HG03108 (cell line): ENCODE measurements at regions not wholly inside any gene's neighbourhood (a gene's known extent, or its start where the extent isn't known, plus 50 kb on each side); places are given as distances from the start of the nearest gene placed in this dataset.

Experiments
- ATAC-seq: cut with Tn5 transposase; IDR thresholded peaks from one replicate; pipeline ENCODE4 v1.9.1; 2021; ENCODE audit warnings: moderate library complexity; ENCODE audit not compliant: unreplicated experiment

- no peak for ATAC-seq
Observed at GRCh38 chr13:74683411-74683810, 549.2 kb upstream of the KLF12 start.

DNA sequence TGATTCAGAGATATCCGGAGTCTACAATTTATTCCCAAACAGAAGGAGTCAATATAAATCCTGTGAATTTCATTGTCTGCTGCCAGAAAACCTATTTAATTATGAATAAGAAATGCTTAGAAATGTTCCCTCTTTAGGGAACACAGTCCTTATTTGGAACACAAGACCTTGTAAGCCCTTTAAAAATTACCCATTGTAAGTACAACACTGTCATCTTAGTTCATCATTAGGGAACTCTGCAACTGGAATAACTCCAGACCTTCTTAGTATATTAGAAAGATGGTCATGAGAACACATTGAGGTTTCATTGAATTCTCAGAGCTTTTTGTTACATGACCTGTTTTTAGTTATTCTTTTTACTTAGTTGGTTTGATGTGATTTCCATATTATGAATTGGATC, 548.5 kb upstream of the KLF12 start:
- no peak for ATAC-seq

GRCh38 chr13:74681891-74682290, 547.7 kb upstream of the KLF12 start:
- no peak for ATAC-seq

- ATAC-seq = no peak
Observed at GRCh38 chr13:74678308-74678965, 544.2 kb upstream of the KLF12 start.

- ATAC-seq = no peak
Observed at GRCh38 chr13:74675972-74676371, 541.8 kb upstream of the KLF12 start.

- ATAC-seq = no peak
Observed at GRCh38 chr13:74675182-74675581, 541.0 kb upstream of the KLF12 start.

GRCh38 chr13:74674720-74675119, 540.5 kb upstream of the KLF12 start:
- no peak for ATAC-seq

- ATAC-seq = no peak
Observed at GRCh38 chr13:74669149-74669548, 534.9 kb upstream of the KLF12 start.

DNA sequence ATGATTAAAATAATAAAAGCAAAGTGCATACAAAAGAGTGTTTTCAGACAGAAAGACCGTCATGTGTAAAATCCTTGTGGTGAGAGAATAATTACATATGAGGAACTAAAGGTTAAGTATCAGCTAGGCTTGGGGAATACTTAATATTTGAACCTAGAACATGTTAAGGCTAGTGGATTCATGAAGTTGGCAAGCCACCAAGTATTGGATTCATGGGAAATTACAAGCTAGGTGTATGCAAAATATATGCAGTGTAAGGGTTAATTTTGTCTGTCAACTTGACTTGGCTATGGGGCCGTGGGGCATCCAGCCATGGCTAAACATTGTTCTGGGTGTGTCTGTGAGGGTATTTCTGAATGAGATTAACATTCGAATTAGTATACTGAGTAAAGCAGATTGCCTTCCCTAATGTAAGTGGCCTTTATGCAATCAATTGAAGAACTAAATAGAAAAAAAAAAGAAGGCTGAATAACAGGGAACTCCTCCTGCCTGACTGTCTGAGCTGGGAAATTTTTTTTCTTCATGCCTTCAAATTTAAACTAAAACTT, 533.5 kb upstream of the KLF12 start:
- ATAC-seq = no peak

DNA sequence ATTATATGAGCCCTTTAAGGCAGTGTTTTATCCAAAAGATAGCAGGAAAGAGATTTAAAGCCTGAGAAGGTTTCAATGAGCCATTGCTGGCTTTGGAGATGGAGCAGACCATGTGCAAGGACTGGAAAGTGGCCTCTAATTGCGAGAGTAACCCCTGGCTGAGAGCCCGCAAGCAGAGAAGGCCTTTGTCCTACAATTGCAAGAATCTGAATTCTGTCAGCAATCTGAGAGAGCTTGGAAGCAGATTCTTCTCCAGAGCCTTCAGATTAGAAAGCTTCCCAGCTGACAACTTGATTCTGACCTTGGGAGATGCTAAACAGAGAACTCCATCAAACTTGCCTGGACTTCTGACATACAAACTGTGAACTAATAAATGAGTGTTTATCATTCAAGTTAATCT, 528.7 kb upstream of the KLF12 start:
- no peak for ATAC-seq

GRCh38 chr13:74661851-74662250, 527.6 kb upstream of the KLF12 start:
- ATAC-seq = no peak

- no peak for ATAC-seq
Observed at GRCh38 chr13:74657765-74658164, 523.6 kb upstream of the KLF12 start.

DNA sequence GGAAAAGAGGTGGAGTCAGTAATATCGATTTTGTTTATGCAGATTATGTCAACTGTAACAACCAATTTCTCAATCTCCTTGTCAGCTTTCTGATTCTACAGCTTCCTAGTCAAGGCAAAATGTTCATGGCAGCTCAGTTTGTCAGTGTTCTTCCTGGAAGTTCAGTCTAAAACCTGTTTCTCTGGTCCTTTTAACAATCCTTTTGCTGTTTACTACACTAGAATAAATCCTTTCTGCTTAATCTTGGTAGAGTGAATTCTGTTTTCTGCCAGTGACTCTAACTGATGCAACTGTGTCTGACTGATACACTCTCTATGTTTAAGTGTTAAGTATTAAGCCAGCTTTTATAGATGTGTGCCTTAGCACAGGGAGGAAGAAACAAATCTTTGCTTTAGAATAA, 516.9 kb upstream of the KLF12 start:
- ATAC-seq = no peak

GRCh38 chr13:74647991-74648390, 513.8 kb upstream of the KLF12 start:
- ATAC-seq = no peak

GRCh38 chr13:74647211-74647610, 513.0 kb upstream of the KLF12 start:
- no peak for ATAC-seq

GRCh38 chr13:74646091-74646490, 511.9 kb upstream of the KLF12 start:
- no peak for ATAC-seq

DNA sequence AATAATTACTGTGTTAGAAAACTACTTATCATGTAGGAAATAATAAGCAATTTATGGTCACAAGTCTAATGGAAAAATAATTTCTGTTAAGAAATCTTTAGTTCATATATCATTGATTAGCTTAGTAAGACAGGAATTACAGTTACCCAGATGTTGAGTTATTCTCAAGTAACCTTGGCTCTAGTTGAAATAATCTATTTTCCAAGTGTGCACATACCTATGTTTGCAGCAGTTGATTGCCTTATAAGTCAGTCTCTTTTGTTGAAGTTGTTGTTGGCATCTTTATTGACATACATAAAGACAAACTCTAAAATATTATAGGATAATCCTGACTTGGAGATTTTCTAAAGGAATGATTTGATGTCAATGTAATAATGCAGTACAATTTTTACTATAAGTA, 511.4 kb upstream of the KLF12 start:
- ATAC-seq = no peak

- ATAC-seq = no peak
Observed at GRCh38 chr13:74644229-74644628, 510.0 kb upstream of the KLF12 start.

DNA sequence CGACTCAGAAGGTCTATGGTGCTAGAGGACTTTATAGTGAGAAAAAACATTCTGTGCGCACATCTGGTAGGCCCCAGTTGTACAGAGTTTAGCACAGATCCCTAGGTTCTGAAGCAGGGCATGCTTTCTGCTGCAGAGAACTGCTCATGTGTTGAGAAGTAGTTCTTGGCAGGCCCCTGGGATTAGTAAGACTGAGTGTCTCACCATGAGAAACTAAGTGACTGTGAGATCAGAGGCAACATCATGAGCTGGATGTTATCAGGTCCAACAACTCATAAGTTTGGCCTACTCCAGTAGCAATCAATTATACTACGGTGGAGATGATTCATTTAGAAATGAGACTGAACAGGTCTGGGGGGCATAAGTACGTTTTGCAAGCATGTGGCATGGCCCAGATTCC, 507.4 kb upstream of the KLF12 start:
- ATAC-seq = no peak

DNA sequence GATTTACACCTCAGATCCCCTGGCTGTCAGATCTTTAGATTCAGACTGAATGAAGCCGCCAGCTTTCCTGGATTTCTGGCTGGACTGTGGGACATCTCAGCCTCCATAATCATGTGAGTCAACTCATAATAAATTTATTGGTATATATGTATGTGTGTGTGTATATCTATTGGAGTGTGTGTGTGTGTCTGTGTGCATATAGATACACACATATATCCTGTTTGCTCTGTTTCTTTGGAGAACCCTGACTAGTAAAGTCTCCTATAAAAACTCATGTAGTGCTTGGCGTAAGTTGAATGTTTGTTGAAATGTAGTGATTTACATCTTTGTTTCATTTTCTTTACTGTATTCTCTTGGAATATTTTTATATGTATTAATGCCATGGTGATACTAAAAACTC, 499.5 kb upstream of the KLF12 start:
- no peak for ATAC-seq

- ATAC-seq = no peak
Observed at GRCh38 chr13:74629985-74630384, 495.8 kb upstream of the KLF12 start.

DNA sequence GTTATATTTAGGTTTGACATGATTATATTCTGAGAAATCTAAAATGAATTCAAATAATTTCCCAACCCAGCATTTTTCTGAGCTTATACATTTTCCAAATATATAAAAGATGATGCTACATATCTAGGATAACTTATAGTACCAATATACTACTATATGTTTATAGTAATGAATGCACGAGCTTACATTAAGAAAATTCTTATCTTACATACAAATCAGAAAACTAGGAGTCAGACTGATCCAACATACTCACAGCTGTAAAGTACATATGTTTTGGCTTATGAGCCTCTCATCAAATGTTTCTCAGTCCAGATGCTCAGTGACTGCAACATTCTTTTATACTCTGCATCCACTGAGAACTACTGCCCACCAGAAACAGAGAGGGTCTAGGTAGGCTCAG, 491.3 kb upstream of the KLF12 start:
- ATAC-seq = no peak

DNA sequence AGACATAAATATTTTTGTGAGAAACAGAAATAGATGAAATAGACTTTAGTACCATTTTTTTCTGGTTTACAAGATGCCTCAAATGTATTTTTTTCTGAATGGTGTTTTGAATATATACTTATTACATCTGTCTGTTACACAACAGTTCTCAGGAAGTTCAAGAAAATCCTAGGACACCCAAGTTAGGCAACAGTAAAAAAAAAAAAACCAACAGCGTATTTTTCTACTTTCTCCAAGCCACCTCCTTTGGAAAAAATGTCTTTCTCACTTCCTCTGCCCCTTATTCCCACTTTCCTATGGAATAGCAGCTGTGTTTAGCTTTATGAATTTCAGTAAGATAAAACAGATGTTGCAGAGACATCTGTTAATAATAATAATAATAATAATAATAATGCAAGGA, 489.6 kb upstream of the KLF12 start:
- no peak for ATAC-seq
